GM23248 (cell line): ENCODE measurements at regions not wholly inside any gene's neighbourhood (a gene's known extent, or its start where the extent isn't known, plus 50 kb on each side); places are given as distances from the start of the nearest gene placed in this dataset.

ENCODE experiments used
- DNase-seq: peaks from one replicate; pipeline ENCODE4 v3.0.0-alpha.2; 2015
- H2AFZ ChIP-seq: fragments of 200-600 bp; sonication (generic); 2 replicates; pipeline ENCODE4 v1.6.1; 2016; ENCODE audit warnings: antibody characterized with exemption
- H3F3A ChIP-seq: fragments of 200-600 bp; sonication (generic); 2 replicates; pipeline ENCODE4 v1.6.1; 2016; ENCODE audit warnings: mild to moderate bottlenecking, antibody characterized with exemption, mixed run types; ENCODE audit not compliant: insufficient read depth
- H3K27ac ChIP-seq: fragments of 200-600 bp; sonication (generic); 2 replicates; pipeline ENCODE4 v1.5.1; 2016; ENCODE audit warnings: mild to moderate bottlenecking
- H3K27me3 ChIP-seq: fragments of 200-600 bp; sonication (generic); replicated peaks from 2 replicates; pipeline ENCODE4 v1.6.1; 2016; ENCODE audit warnings: mild to moderate bottlenecking; ENCODE audit not compliant: insufficient read depth
- H3K36me3 ChIP-seq: fragments of 200-600 bp; sonication (generic); 2 replicates; pipeline ENCODE4 v1.6.1; 2016; ENCODE audit warnings: low read depth, mild to moderate bottlenecking
- H3K4me1 ChIP-seq: fragments of 200-600 bp; sonication (generic); 2 replicates; pipeline ENCODE4 v1.6.1; 2016; ENCODE audit warnings: mild to moderate bottlenecking; ENCODE audit not compliant: insufficient read depth
- H3K4me2 ChIP-seq: fragments of 200-600 bp; sonication (generic); one replicate; pipeline ENCODE4 v1.6.1; 2016; ENCODE audit warnings: mild to moderate bottlenecking; ENCODE audit not compliant: unreplicated experiment
- H3K4me3 ChIP-seq: fragments of 200-600 bp; sonication (generic); 2 replicates; pipeline ENCODE4 v1.5.1; 2016; ENCODE audit warnings: mild to moderate bottlenecking
- H3K79me2 ChIP-seq: fragments of 200-600 bp; sonication (generic); 2 replicates; pipeline ENCODE4 v1.6.1; 2016; ENCODE audit warnings: mild to moderate bottlenecking; ENCODE audit not compliant: insufficient read depth
- H3K9ac ChIP-seq: fragments of 200-600 bp; sonication (generic); 2 replicates; pipeline ENCODE4 v1.6.1; 2016; ENCODE audit warnings: mild to moderate bottlenecking
- H3K9me2 ChIP-seq: fragments of 200-600 bp; sonication (generic); 2 replicates; pipeline ENCODE4 v1.6.1; 2016; ENCODE audit warnings: mixed run types, mild to moderate bottlenecking, moderate library complexity; ENCODE audit not compliant: insufficient read depth
- H3K9me3 ChIP-seq: fragments of 200-600 bp; sonication (generic); one replicate; pipeline ENCODE4 v1.6.1; 2017; ENCODE audit warnings: low read depth
- H4K20me1 ChIP-seq: fragments of 200-600 bp; sonication (generic); 2 replicates; pipeline ENCODE4 v1.6.0; 2016; ENCODE audit not compliant: insufficient read depth
- EZH2 ChIP-seq: fragments of 200-600 bp; sonication (generic); IDR thresholded peaks from 2 replicates; pipeline ENCODE4 v1.6.1; 2018; ENCODE audit warnings: antibody characterized with exemption, mild to moderate bottlenecking; ENCODE audit not compliant: insufficient read depth, poor library complexity, severe bottlenecking
- EZH2phosphoT487 ChIP-seq: fragments of 200-600 bp; sonication (generic); IDR thresholded peaks from 2 replicates; pipeline ENCODE4 v1.6.1; 2018; ENCODE audit warnings: antibody characterized with exemption, moderate library complexity, mild to moderate bottlenecking, low read depth; ENCODE audit not compliant: insufficient read depth
- WGBS, 2 experiments: methylation state at CpG; one replicate each; pipeline ENCODE4 v1.1.6; 2015 to 2017; ENCODE audit warnings: low lambda C conversion rate in 2 of 2, low coverage in 1 of 2; ENCODE audit errors: missing lambda C conversion rate in 2 of 2; 5-methylcytosine and 5-hydroxymethylcytosine counted together
- in situ Hi-C: fragments of 300-500 bp; cut with MboI; formaldehyde crosslinking; loops from 2 replicates; pipeline ENCODE4 v1.15.0; 2020

DNA sequence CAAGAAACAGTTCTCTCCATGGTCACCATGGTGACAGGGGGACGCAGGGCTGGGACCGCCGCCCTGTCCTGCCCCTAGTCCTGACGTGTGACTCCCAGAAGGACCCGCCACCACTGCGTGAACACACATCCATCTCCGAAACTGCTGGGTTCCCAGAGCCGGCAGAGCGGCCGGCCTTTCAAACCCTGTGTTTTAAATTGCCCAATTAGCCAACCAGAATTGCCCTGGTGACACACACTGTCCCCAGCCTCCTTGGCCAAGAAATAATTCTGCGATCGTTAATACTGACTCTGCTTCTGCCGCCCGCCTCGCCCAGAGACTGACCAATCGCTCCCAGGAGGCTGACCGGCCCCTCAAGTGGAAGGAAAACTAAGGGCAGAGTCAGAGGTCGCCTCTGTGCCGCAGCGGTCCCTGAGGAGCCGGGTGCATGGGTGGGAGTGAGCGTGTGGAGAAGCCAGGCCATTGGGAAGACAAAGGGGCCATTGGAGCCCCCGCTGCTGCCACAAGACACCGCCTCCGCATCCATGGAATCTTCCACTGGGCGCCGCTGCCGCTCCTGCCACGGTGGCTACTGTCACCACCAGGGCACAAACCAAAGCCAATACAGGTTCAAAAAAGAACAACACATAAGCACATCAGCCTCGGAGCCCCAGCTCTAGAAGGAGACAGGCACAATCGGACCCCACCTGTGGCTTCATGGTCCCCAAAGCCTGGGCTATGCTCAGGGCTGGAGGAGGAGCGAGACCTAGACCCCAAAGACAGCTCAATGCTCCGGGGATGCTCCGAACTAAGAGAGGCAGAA, 273.2 kb downstream of the NPHP4 start:
- H3F3A ChIP-seq: no peaks in the 10 kb centered on the region
- TF ChIP-seq EZH2phosphoT487 (no peak), EZH2 (no peak)
- H3K4me1 ChIP-seq: no peaks in the 10 kb centered on the region
- DNase-seq: no peak
- H4K20me1 ChIP-seq: no peaks in the 10 kb centered on the region
- H3K36me3 ChIP-seq: no peaks in the 10 kb centered on the region
- H3K9me2 ChIP-seq: no peaks in the 10 kb centered on the region
- H3K27ac ChIP-seq: no peak overlapping the region
- H3K9ac ChIP-seq: no peak overlapping the region
- no peaks in the 10 kb centered on the region for H3K27me3 ChIP-seq
- no peaks in the 10 kb centered on the region for H3K79me2 ChIP-seq
- no peak overlapping the region for H3K4me2 ChIP-seq
- 47 to 49% methylated on average over 34 of the region's 34 CpGs for WGBS, 2 experiments
- H3K4me3 ChIP-seq: no peak overlapping the region
- no peaks in the 10 kb centered on the region for H3K9me3 ChIP-seq
- in situ Hi-C loops: no loop called here
- no peak overlapping the region for H2AFZ ChIP-seq

DNA sequence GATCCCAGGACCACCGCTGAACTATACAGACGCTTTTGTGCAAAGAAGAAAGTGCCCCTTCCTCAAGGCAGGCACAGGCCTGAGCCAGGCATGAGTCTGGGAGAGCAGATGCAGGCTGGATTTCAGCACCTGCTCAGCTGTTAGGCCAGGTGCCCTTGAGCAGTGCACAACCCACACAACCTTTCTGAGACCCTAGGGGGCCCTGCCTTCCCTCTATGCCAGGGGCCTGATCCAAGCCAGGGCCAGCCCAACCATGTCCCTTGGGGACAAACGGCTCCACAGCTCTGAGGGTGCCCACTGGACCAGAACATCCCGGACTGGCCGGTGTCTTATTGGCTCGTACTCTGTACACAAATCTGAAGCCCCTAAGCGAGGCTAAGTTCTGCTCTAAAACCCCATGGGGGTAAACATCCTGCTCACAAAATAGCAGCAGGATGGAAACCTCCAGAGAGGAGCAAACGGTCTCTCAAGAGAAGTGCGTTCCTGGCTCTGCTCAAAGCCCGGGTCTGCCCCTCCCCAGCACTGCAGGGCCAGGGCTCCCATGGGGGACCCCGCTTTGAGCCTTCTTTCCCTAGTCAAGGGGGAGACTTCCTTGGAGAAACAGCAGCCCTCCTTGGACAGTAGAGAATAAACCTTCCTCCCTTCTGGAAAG, 275.1 kb downstream of the NPHP4 start:
- Histone ChIP-seq H3K27me3 (no peaks in the 10 kb centered on the region), H3F3A (no peaks in the 10 kb centered on the region), H3K4me2 (no peak overlapping the region), H2AFZ (no peak overlapping the region), H3K9me2 (no peaks in the 10 kb centered on the region), H3K36me3 (no peaks in the 10 kb centered on the region), H3K27ac (no peak overlapping the region), H3K9ac (no peak overlapping the region), H3K4me1 (no peaks in the 10 kb centered on the region), H3K9me3 (no peaks in the 10 kb centered on the region), H4K20me1 (no peaks in the 10 kb centered on the region), H3K4me3 (no peak overlapping the region), H3K79me2 (no peaks in the 10 kb centered on the region)
- 17% methylated on average over 11 of the region's 11 CpGs for WGBS, 2 experiments
- in situ Hi-C loops: no loop called here
- DNase-seq: no peak
- TF ChIP-seq EZH2 (no peak), EZH2phosphoT487 (no peak)

DNA sequence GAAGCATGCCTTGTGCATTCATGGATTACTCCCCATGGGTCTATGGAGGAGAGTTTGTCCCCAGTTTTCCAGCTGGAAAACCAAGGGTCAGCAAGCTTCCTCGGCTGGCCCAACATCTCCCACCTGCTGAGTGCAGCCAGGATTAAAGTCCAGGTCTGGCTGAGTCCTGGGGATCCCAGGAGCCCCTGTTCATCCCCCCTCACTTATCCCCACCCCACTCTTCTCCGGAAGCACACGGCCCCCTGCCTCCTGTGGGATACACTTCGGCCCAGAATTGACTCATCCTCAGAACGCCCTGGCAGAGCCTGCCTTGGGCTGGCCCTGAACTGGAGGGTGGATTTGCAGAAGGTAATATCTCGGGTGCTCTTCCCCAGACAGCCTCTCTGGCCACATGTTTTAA, 276.1 kb downstream of the NPHP4 start:
- Histone ChIP-seq H3K4me1 (no peaks in the 10 kb centered on the region), H3K79me2 (no peaks in the 10 kb centered on the region), H3K36me3 (no peaks in the 10 kb centered on the region), H3K9me2 (no peaks in the 10 kb centered on the region), H3K27me3 (no peaks in the 10 kb centered on the region), H4K20me1 (no peaks in the 10 kb centered on the region), H2AFZ (no peak overlapping the region), H3K4me3 (no peak overlapping the region), H3K27ac (no peak overlapping the region), H3K4me2 (no peak overlapping the region), H3F3A (no peaks in the 10 kb centered on the region), H3K9me3 (no peaks in the 10 kb centered on the region), H3K9ac (no peak overlapping the region)
- no peak for TF ChIP-seq EZH2
- WGBS, 2 experiments: 27 to 29% methylated on average over 3 to 6 of the region's 6 CpGs
- DNase-seq: no peak
- in situ Hi-C loops: no loop called here

DNA sequence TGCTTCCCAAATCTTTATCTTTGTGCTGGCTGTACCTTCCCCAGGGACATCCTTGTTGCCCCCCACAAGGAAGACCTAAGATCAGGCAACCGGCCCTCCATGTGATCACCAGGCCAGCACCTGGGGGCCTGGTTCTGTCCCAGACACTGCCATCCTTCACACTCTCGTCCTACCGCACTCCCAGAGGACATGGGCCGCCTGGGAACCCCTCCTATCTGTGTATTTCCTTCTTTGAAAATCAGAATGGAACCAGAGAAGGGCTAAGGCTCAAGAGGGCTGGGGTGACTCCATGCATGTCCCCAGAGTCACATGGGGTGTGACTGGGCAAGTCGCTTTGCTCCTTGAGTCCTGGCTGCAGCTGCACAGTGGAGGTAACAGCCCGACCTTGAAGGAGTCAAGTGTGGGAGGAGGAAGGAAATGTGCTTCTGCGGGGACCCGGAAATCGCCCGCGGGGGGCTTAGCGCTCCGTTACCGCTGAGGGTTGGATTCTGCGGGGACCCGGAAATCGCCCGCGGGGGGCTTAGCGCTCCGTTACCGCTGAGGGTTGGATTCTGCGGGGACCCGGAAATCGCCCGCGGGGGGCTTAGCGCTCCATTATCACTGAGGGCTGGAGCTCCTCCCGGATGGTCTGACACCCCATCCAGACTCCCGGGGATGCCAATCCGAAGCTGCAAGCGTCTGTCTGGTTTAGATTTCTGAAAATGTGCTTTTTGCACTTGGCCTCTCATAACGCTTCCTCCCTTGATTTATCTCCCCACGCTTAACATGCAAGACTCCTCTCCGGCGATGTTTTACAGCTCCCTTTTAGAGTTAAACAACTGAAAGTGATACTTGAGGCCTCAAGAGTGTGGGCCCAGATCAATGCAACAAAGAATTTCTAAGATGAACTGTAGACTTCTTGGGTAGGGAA, 278.9 kb downstream of the NPHP4 start:
- TF ChIP-seq EZH2: no peak
- no peak for TF ChIP-seq EZH2phosphoT487
- Histone ChIP-seq H3K36me3 (no peaks in the 10 kb centered on the region), H3K9me3 (no peaks in the 10 kb centered on the region), H3K9ac (no peak overlapping the region), H3K79me2 (no peaks in the 10 kb centered on the region), H4K20me1 (no peaks in the 10 kb centered on the region), H3K9me2 (no peaks in the 10 kb centered on the region), H3K4me3 (no peak overlapping the region), H2AFZ (no peak overlapping the region), H3F3A (no peaks in the 10 kb centered on the region), H3K4me2 (no peak overlapping the region), H3K27me3 (no peaks in the 10 kb centered on the region), H3K27ac (no peak overlapping the region), H3K4me1 (no peaks in the 10 kb centered on the region)
- WGBS, 2 experiments: 60 to 69% methylated on average over 21 to 36 of the region's 36 CpGs
- no peak for DNase-seq
- in situ Hi-C loops: no loop called here
